ENCODE measurements at regions not wholly inside any gene's neighbourhood (a gene's known extent, or its start where the extent isn't known, plus 50 kb on each side); places are given as distances from the start of the nearest gene placed in this dataset.

- H4K20me1 ChIP-seq (ENCODE audit: insufficient read depth), result no peaks in the 10 kb centered on the region
- no peak overlapping the region for H3K4me3 ChIP-seq (ENCODE audit: low read length)
- H2AFZ ChIP-seq (ENCODE audit: low read depth, low read length), result no peak overlapping the region
- no peaks in the 10 kb centered on the region for H3K9me3 ChIP-seq (ENCODE audit: low read length)
- H3K9ac ChIP-seq (ENCODE audit: low read length), result no peak overlapping the region
- H3K27me3 ChIP-seq (ENCODE audit: insufficient read depth, low read depth, low read length), result no peaks in the 10 kb centered on the region
- H3K79me2 ChIP-seq (replicated peaks; ENCODE audit: insufficient read depth, low read length), result no peaks in the 10 kb centered on the region
- H3F3A ChIP-seq (ENCODE audit: insufficient read depth, low read length, poor library complexity, severe bottlenecking), result peaks cover 3% of the 10 kb centered on the region
- H3K4me2 ChIP-seq (ENCODE audit: low read length), result no peak overlapping the region
- no peaks in the 10 kb centered on the region for H3K36me3 ChIP-seq (ENCODE audit: insufficient read depth, low read length)
- H3K27ac ChIP-seq (ENCODE audit: low read length), result no peak overlapping the region
- no peaks in the 10 kb centered on the region for H3K9me2 ChIP-seq (ENCODE audit: insufficient read depth, low read length)
- TF ChIP-seq CTCF (IDR thresholded peaks at IDR 0.05; ENCODE audit: poor library complexity, severe bottlenecking), result no peak
- TF ChIP-seq SMC3 (conservative IDR thresholded peaks at IDR 0.05; ENCODE audit: poor library complexity), result no peak
- TF ChIP-seq TAF1 (IDR thresholded peaks at IDR 0.05; ENCODE audit: low read depth), result no peak
- TF ChIP-seq EZH2 (IDR thresholded peaks at IDR 0.05; ENCODE audit: borderline replicate concordance, insufficient read depth, low read length, poor library complexity, severe bottlenecking), result no peak
- TF ChIP-seq POLR2AphosphoS5 (IDR thresholded peaks at IDR 0.05), result no peak
- no peak for TF ChIP-seq RAD21 (conservative IDR thresholded peaks at IDR 0.05)
- TF ChIP-seq MXI1 (conservative IDR thresholded peaks at IDR 0.05; ENCODE audit: poor library complexity, severe bottlenecking), result no peak
Measured at GRCh38 chr6:62714112-62714511, 428.1 kb upstream of the KHDRBS2 start.

GRCh38 chr6:62711750-62712149 is 425.7 kb upstream of the KHDRBS2 start:
- no peaks in the 10 kb centered on the region for H3K36me3 ChIP-seq (ENCODE audit: insufficient read depth, low read length)
- no peaks in the 10 kb centered on the region for H3K27me3 ChIP-seq (ENCODE audit: insufficient read depth, low read depth, low read length)
- no peak for TF ChIP-seq RAD21 (conservative IDR thresholded peaks at IDR 0.05)
- TF ChIP-seq REST (IDR thresholded peaks at IDR 0.05; ENCODE audit: borderline replicate concordance), result no peak
- TF ChIP-seq SMC3 (conservative IDR thresholded peaks at IDR 0.05; ENCODE audit: poor library complexity), result no peak
- no peak for TF ChIP-seq EZH2 (IDR thresholded peaks at IDR 0.05; ENCODE audit: borderline replicate concordance, insufficient read depth, low read length, poor library complexity, severe bottlenecking)
- TF ChIP-seq EP300 (conservative IDR thresholded peaks at IDR 0.05; ENCODE audit: poor library complexity, severe bottlenecking), result no peak
- no peak for TF ChIP-seq MXI1 (conservative IDR thresholded peaks at IDR 0.05; ENCODE audit: poor library complexity, severe bottlenecking)
- no peak for TF ChIP-seq CTCF (IDR thresholded peaks at IDR 0.05; ENCODE audit: poor library complexity, severe bottlenecking)
- no peak for TF ChIP-seq TAF1 (IDR thresholded peaks at IDR 0.05; ENCODE audit: low read depth)
- no peak for TF ChIP-seq POLR2AphosphoS5 (IDR thresholded peaks at IDR 0.05)
- no peaks in the 10 kb centered on the region for H3K9me2 ChIP-seq (ENCODE audit: insufficient read depth, low read length)
- no peaks in the 10 kb centered on the region for H3F3A ChIP-seq (ENCODE audit: insufficient read depth, low read length, poor library complexity, severe bottlenecking)
- H3K9me3 ChIP-seq (ENCODE audit: low read length), result no peaks in the 10 kb centered on the region
- H3K4me2 ChIP-seq (ENCODE audit: low read length), result no peak overlapping the region
- H4K20me1 ChIP-seq (ENCODE audit: insufficient read depth), result no peaks in the 10 kb centered on the region
- H3K4me3 ChIP-seq (ENCODE audit: low read length), result no peak overlapping the region
- H3K27ac ChIP-seq (ENCODE audit: low read length), result no peak overlapping the region
- H3K9ac ChIP-seq (ENCODE audit: low read length), result no peak overlapping the region
- H3K79me2 ChIP-seq (replicated peaks; ENCODE audit: insufficient read depth, low read length), result no peaks in the 10 kb centered on the region
- no peak overlapping the region for H2AFZ ChIP-seq (ENCODE audit: low read depth, low read length)

Measured in neural cell (in vitro differentiated cells).